D721Med (cell line): ENCODE measurements at regions not wholly inside any gene's neighbourhood (a gene's known extent, or its start where the extent isn't known, plus 50 kb on each side); places are given as distances from the start of the nearest gene placed in this dataset.
A peak's percentile ranks its signal among the peaks of the same experiment; 100 is the strongest.
"Not testable (repeated sequence)": the region's sequence is repeated elsewhere in the genome, so short reads cannot be mapped to it uniquely, and the experiment has no call there.

Experiments used
- DNase-seq: peaks from one replicate; pipeline ENCODE4 v3.0.0; 2011; ENCODE audit warnings: low spot score; ENCODE audit not compliant: insufficient read length
- FAIRE-seq: peaks from 2 replicates; lab custom pipeline; 2011; peaks lifted over from hg19 to GRCh38; lab: Jason Lieb, UNC
- TF ChIP-seq, protein P1 (sequence below): IDR thresholded peaks from 2 replicates; pipeline ENCODE4 v1.5.1; 2012; ENCODE audit warnings: mild to moderate bottlenecking, control low read depth; ENCODE audit not compliant: insufficient read depth; ENCODE audit errors: missing control alignments

GRCh38 chr21:18548249-18548648 is 144.7 kb upstream of the TMPRSS15 start:
- no peak for FAIRE-seq
- TF ChIP-seq, protein P1, sequence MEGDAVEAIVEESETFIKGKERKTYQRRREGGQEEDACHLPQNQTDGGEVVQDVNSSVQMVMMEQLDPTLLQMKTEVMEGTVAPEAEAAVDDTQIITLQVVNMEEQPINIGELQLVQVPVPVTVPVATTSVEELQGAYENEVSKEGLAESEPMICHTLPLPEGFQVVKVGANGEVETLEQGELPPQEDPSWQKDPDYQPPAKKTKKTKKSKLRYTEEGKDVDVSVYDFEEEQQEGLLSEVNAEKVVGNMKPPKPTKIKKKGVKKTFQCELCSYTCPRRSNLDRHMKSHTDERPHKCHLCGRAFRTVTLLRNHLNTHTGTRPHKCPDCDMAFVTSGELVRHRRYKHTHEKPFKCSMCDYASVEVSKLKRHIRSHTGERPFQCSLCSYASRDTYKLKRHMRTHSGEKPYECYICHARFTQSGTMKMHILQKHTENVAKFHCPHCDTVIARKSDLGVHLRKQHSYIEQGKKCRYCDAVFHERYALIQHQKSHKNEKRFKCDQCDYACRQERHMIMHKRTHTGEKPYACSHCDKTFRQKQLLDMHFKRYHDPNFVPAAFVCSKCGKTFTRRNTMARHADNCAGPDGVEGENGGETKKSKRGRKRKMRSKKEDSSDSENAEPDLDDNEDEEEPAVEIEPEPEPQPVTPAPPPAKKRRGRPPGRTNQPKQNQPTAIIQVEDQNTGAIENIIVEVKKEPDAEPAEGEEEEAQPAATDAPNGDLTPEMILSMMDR, result no peak
- DNase-seq, result no peak

DNA sequence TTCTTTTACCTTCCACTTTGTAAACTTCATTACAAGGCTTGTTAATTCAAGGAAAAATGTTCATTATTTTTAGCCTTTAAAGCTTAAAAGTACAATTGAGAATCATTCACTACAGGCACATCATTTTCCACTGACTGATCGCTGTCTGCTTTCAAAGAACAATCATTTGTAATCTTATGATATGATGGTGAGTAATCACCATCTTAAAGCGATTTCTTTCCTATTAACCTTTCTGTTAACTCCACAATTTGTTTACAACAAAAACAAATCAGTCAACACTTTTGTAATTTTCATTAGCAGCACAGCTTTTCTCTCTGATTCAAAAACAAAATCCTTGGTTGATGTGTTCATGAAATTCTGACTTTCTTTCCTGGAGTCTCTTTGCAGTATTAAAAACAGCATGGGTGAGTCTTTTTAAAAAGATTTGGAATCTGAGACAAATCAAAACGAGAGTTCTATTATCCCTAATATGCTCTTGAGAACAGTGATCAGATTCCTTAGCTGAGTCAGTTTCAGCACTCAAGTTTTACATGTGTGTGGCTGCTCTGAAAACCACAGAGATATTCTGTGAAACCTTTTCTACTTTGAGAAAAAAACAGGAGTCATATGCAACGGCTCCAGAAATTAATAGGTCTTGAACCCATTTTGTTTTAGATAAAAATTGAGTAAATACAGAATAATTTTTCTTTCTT is 145.8 kb upstream of the TMPRSS15 start:
- DNase-seq, result no peak

GRCh38 chr21:18550361-18550760 is 146.8 kb upstream of the TMPRSS15 start:
- TF ChIP-seq, protein P1, result no peak
- no peak for DNase-seq
- FAIRE-seq, result no peak

More for the DNA sequence above, 145.8 kb upstream of the TMPRSS15 start:
- FAIRE-seq, result peak; percentile 29
- TF ChIP-seq, protein P1, result no peak

DNA sequence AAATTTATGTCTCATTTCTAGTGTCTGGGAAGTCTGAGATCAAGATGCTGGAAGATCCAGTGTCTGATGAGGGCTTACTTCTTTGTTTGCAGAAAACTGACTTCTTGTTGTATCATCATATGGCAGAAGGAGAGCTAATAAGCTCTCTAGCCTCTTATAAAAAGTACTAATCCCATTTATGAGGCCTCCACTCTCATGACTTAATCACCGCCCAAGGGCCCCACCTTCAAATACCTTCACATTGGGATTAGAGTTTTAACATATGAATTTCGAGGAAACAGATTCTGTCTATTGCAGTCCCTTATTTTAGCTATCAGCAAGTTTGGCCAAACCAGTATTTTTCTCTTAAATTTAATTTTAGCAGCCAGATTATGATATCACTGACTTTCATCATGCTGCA is 150.2 kb upstream of the TMPRSS15 start:
- TF ChIP-seq, protein P1, result no peak
- DNase-seq, result no peak
- peak; percentile 84 for FAIRE-seq

DNA sequence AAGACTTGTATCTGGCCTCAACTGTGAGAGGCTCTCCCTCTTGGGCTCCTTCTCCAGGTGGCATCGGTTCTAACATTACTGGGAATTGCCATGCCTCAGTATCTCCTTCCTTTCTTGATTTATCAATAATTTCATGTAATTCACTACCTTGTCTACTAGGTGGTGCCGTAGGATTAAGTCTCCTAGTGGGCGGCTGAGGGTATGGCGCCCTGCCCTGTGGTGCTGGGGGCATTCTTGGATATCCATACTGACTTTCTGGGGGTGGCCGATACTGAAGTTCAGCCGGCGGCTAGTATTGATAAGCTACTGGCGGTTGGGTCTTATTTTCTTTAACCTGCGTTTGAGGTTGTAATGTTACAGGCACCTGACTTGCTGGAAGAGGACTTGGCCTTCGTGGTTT is 164.2 kb upstream of the TMPRSS15 start:
- not testable (repeated sequence) for DNase-seq, FAIRE-seq

DNA sequence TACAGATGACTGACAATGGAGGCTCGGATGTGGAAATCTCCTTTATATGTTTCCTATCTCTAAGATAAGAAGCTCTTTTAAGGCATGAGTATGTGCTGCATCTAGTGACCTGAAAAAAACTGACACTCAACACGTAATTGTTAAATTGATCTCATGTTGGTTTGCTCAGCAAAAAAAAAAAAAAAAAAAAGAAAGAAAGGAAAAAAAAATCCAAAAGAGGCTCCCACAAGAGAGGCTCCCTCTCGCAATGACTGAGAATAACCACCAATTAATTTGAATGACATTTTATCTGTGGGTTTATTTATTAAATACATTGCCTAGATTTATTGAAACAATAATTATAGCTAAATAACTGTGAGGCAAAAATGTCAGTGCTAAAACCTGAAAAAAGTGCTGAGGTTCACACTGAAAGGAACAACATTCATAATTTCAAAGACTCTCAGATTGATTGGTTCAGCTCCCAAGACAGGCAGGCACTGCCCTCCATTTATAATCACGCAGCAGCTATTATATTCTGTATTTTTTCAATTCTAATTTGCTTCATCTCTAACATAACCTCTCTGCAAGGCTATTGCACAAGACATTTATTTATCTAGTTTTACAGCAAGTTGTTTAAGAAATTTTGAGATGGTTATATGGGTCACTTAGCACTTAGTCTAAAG is 184.5 kb upstream of the TMPRSS15 start:
- TF ChIP-seq, protein P1, result no peak
- FAIRE-seq, result no peak
- DNase-seq, result no peak

- TF ChIP-seq, protein P1, result no peak
- no peak for DNase-seq
- no peak for FAIRE-seq
These were observed 197.6 kb upstream of the TMPRSS15 start for GRCh38 chr21:18601146-18601545.
